Neutrophil (primary cell): ENCODE measurements at regions not wholly inside any gene's neighbourhood (a gene's known extent, or its start where the extent isn't known, plus 50 kb on each side); places are given as distances from the start of the nearest gene placed in this dataset.

Experiments
- H3K27ac ChIP-seq: fragments of 200-600 bp; sonication (generic); 2 replicates; pipeline ENCODE4 v1.5.1; 2016; ENCODE audit warnings: mild to moderate bottlenecking, moderate library complexity
- H3K27me3 ChIP-seq: fragments of 200-600 bp; sonication (generic); 2 replicates; pipeline ENCODE4 v1.6.0; 2016; ENCODE audit warnings: mild to moderate bottlenecking
- H3K36me3 ChIP-seq: fragments of 200-600 bp; sonication (generic); 2 replicates; pipeline ENCODE4 v1.5.1; 2017
- H3K4me1 ChIP-seq, 2 experiments: fragments of 200-600 bp in 1 of 2; sonication (generic) in 1 of 2; 1 replicate in 1 of 2; 2 replicates in 1 of 2; pipeline versions ENCODE4 v1.5.1 to v1.6.1; 2013 to 2016; ENCODE audit warnings: low read depth in 1 of 2, low read length in 1 of 2, mild to moderate bottlenecking in 1 of 2, moderate library complexity in 1 of 2; ENCODE audit not compliant: control insufficient read depth in 1 of 2, insufficient read depth in 1 of 2
- H3K4me3 ChIP-seq, 2 experiments: fragments of 200-600 bp in 1 of 2; sonication (generic) in 1 of 2; 1 replicate in 1 of 2; 2 replicates in 1 of 2; pipeline ENCODE4 v1.5.1; 2013 to 2016; ENCODE audit warnings: low read depth in 1 of 2, low read length in 1 of 2, mild to moderate bottlenecking in 1 of 2, moderate library complexity in 1 of 2
- H3K9me3 ChIP-seq: fragments of 200-600 bp; sonication (generic); 2 replicates; pipeline ENCODE4 v1.5.1; 2016
- TF ChIP-seq, protein P1 (sequence below): fragments of 200-600 bp; sonication (generic); IDR thresholded peaks from 2 replicates; pipeline ENCODE4 v1.5.1; 2016; ENCODE audit warnings: antibody characterized with exemption

DNA sequence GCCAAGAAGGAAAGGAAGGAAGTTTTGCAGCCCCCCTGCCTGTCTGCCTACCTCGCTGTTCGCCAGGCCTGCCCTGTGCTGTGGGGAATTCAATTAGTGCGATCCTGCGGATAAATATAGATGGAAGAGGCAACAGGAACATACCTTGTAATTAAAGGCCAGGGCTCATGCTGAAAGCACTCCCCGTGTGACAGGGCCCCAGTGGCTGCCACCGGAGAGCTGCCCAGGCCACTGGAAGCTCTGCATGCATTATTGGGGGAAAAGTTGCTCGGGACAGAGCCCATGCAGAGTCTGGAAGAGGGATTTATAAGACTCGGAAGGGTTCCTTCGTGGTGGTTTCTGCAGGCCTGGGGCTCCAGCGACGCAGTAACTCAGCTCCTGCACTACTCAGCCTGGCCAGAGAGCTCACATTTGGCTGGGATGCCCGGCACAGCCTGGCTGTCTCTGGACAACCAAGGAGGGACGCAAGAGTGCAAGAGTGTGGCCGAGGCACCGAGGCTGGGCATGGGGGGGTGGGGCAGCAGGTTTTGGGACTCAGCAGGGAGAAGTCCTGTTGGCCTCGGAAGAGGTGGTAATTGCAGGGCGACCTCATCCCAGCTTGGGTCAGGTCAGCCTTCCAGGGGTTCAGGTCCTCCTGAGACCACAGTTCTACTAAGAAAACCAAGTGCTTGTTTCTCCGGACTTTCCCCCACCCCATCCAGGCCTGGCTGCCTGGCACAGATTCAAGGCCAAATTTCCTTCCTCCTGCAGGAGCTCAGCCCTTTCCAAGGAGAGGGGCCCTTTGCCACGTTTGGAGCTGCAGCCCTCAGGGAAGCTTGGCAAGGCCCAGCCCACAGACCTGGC is 68.1 kb upstream of the GGTA1 start:
- Histone ChIP-seq H3K27ac (no peak overlapping the region), H3K9me3 (no peaks in the 10 kb centered on the region), H3K4me3 (no peak overlapping the region), H3K27me3 (peaks cover 14% of the 10 kb centered on the region), H3K36me3 (no peaks in the 10 kb centered on the region), H3K4me1 (no peaks in the 10 kb centered on the region)
- TF ChIP-seq, protein P1, sequence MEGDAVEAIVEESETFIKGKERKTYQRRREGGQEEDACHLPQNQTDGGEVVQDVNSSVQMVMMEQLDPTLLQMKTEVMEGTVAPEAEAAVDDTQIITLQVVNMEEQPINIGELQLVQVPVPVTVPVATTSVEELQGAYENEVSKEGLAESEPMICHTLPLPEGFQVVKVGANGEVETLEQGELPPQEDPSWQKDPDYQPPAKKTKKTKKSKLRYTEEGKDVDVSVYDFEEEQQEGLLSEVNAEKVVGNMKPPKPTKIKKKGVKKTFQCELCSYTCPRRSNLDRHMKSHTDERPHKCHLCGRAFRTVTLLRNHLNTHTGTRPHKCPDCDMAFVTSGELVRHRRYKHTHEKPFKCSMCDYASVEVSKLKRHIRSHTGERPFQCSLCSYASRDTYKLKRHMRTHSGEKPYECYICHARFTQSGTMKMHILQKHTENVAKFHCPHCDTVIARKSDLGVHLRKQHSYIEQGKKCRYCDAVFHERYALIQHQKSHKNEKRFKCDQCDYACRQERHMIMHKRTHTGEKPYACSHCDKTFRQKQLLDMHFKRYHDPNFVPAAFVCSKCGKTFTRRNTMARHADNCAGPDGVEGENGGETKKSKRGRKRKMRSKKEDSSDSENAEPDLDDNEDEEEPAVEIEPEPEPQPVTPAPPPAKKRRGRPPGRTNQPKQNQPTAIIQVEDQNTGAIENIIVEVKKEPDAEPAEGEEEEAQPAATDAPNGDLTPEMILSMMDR, result no peak

DNA sequence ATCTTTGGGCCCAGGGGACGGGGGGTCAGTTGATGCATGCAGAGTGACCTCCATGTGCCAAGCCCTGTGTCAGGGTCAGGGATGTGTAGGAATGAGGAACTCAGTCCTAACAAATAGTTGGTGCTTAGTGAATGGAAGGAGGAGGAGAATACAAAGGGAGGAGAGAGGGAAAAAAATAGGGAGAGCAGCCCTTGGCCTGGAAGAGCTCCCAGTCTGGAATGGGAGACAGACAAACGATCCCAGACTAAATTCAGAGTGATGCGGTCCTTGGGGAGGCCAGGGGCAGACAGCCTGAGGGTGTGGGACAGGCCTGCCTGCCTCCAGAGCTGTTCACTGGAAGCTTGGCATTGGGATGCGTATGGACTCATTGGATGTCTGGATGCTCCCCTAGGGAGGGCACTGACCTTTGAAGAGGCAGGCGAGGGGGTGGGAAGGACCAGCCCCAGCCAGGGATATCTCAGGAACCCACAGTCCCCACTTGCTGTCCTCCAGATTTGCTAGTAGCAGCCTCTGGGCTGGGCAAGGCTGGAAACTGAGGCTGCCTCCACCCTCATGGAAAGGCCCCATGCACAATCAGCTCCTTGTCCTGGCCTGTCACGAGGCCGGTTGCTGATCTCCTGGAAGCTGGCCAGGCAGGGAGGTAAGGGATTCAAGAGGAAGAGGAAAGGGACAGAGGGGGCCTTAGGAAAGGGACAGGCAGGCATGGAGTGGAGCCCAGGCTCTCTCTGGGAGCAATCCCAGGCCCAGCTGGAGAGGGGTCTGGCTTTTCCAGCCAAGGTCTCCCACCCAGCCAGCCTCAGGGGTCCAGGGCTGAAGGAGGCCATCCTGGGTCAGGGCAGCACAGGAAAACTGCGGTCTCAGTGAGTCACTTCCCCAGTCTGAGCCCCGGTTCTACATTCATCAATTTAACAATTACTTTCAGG is 69.0 kb upstream of the GGTA1 start:
- TF ChIP-seq, protein P1, result no peak
- Histone ChIP-seq H3K27ac (no peak overlapping the region), H3K9me3 (no peaks in the 10 kb centered on the region), H3K4me3 (no peak overlapping the region), H3K27me3 (peaks cover 9% of the 10 kb centered on the region), H3K4me1 (no peaks in the 10 kb centered on the region), H3K36me3 (no peaks in the 10 kb centered on the region)

DNA sequence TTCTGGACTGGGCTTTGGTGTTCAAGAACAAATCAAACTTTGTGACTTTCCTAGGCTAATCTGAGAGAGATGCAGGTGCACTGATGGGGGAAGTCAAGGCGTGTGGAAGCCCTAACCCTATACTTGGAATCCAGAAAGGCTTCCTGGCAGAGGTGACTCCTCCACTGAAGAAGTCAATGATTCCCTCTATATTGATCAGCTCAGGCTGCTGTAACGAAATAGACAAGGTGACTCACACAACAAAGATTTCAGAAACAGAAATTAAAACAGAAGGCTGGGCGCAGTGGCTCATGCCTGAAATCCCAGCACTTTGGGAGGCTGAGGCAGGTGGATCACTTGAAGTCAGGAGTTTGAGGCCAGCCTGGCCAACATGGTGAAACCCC is 69.6 kb upstream of the GGTA1 start:
- Histone ChIP-seq H3K9me3 (no peaks in the 10 kb centered on the region), H3K4me1 (no peaks in the 10 kb centered on the region), H3K27me3 (peaks cover 9% of the 10 kb centered on the region), H3K36me3 (no peaks in the 10 kb centered on the region), H3K4me3 (no peak overlapping the region), H3K27ac (no peak overlapping the region)
- TF ChIP-seq, protein P1, result no peak

DNA sequence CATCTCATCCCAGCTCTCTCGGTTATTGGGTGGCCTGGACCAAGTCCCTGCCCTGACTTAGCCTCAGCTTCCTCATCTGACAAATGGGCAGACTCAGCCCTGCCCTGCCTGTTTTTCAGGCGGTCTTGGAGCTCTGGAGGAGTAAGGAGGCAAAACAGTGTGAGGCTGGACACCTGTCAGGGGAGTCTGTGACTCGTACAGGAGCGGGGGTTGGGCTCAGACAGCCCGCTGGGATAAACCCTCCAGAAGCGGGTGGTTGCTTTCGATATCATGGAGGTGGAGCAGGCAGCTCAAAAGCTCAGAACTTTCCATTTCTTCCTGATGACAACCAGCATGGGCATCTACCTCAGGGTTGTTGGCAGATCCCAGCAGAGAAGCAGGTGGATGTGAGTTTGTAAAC is 72.9 kb upstream of the GGTA1 start:
- Histone ChIP-seq H3K27ac (no peak overlapping the region), H3K27me3 (peaks cover 5% of the 10 kb centered on the region), H3K4me3 (no peak overlapping the region), H3K36me3 (no peaks in the 10 kb centered on the region), H3K9me3 (no peaks in the 10 kb centered on the region), H3K4me1 (no peaks in the 10 kb centered on the region)
- TF ChIP-seq, protein P1, result no peak

DNA sequence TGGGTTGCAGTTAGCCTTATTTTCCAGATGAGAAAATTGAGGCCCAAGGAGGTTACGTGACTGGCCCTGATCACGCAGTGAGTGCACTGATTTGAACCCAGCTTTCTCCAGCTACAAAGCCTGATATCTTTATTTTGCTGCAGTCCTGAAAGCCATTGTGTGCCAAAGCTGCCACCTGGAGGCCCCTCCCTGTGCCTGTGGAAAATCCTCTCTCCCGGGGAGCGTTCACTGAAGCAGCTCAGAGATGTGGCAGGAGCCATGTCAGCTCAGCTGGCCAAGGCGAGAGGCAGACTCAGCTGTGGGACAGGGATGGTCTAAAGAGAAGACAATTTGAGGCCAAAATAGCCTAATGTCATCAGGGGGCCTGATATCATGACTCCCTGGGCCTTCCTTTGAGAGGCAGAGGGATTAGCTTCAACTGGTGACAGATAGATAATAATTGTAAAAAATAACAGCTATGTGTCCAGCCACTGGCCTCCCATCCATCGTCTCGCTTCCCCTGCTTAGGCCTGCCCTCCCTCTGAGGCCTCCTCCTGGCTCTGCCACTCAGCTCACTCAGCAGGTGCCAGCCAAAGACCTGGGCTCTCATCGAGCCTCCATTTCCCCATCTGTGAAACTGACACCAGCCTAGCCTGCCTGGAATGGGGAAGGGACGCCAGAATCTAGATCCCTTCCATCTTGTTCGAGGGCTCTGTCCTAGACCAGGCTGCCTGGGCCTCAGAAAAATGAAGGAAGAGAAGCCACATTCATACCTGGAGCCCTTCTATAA is 74.3 kb upstream of the GGTA1 start:
- H3K4me3 ChIP-seq, result no peak overlapping the region
- TF ChIP-seq, protein P1, result no peak
- no peaks in the 10 kb centered on the region for H3K36me3 ChIP-seq
- H3K27ac ChIP-seq, result no peak overlapping the region
- H3K9me3 ChIP-seq, result no peaks in the 10 kb centered on the region
- no peaks in the 10 kb centered on the region for H3K27me3 ChIP-seq
- H3K4me1 ChIP-seq, result no peaks in the 10 kb centered on the region
